Smooth muscle cell (in vitro differentiated cells): ENCODE measurements at regions not wholly inside any gene's neighbourhood (a gene's known extent, or its start where the extent isn't known, plus 50 kb on each side); places are given as distances from the start of the nearest gene placed in this dataset.

Experiments used
- DNase-seq: peaks from one replicate; lab custom pipeline; 2025; ENCODE audit not compliant: unreplicated experiment; lab: John Stamatoyannopoulos, UW
- H2AFZ ChIP-seq: fragments of 200-600 bp; sonication (generic); 2 replicates; pipeline ENCODE4 v1.6.0; 2016; ENCODE audit warnings: antibody characterized with exemption, low read depth, mild to moderate bottlenecking
- H3F3A ChIP-seq: fragments of 200-600 bp; sonication (generic); 2 replicates; pipeline ENCODE4 v1.6.0; 2017; ENCODE audit warnings: antibody characterized with exemption, low read depth
- H3K27ac ChIP-seq: fragments of 200-600 bp; sonication (generic); 2 replicates; pipeline ENCODE4 v1.5.1; 2016; ENCODE audit warnings: low read depth, mild to moderate bottlenecking
- H3K27me3 ChIP-seq: fragments of 200-600 bp; sonication (generic); 2 replicates; pipeline ENCODE4 v1.6.1; 2016; ENCODE audit warnings: low read depth, mild to moderate bottlenecking
- H3K36me3 ChIP-seq: fragments of 200-600 bp; sonication (generic); 2 replicates; pipeline ENCODE4 v1.5.1; 2016; ENCODE audit warnings: low read depth
- H3K4me1 ChIP-seq: fragments of 200-600 bp; sonication (generic); 2 replicates; pipeline ENCODE4 v1.5.1; 2016; ENCODE audit warnings: low read depth
- H3K4me2 ChIP-seq: fragments of 200-600 bp; sonication (generic); 2 replicates; pipeline ENCODE4 v1.6.0; 2016; ENCODE audit warnings: mild to moderate bottlenecking
- H3K4me3 ChIP-seq: fragments of 200-600 bp; sonication (generic); 2 replicates; pipeline ENCODE4 v1.5.1; 2016; ENCODE audit warnings: mild to moderate bottlenecking
- H3K79me2 ChIP-seq: fragments of 200-600 bp; sonication (generic); 2 replicates; pipeline ENCODE4 v1.6.0; 2016; ENCODE audit warnings: low read depth, mild to moderate bottlenecking
- H3K9ac ChIP-seq: fragments of 200-600 bp; sonication (generic); 2 replicates; pipeline ENCODE4 v1.6.0; 2016; ENCODE audit warnings: low read depth
- H3K9me3 ChIP-seq: fragments of 200-600 bp; sonication (generic); replicated peaks from 2 replicates; pipeline ENCODE4 v1.5.1; 2016; ENCODE audit warnings: low read depth
- H4K20me1 ChIP-seq: fragments of 200-600 bp; sonication (generic); 2 replicates; pipeline ENCODE4 v1.6.0; 2016; ENCODE audit warnings: low read depth
- CTCF ChIP-seq: fragments of 200-600 bp; sonication (generic); IDR thresholded peaks from 2 replicates; pipeline ENCODE4 v1.5.1; 2017; ENCODE audit warnings: borderline replicate concordance, mild to moderate bottlenecking, antibody characterized with exemption; ENCODE audit not compliant: insufficient read depth, poor library complexity, severe bottlenecking
- WGBS: methylation state at CpG from one replicate; pipeline ENCODE4 v1.1.7; 2016; ENCODE audit warnings: low lambda C conversion rate; 5-methylcytosine and 5-hydroxymethylcytosine counted together

GRCh38 chr22:48075604-48076003, 1313.2 kb downstream of the TBC1D22A start:
- no peaks in the 10 kb centered on the region for H3F3A ChIP-seq
- WGBS: 96% methylated on average over 5 of the region's 5 CpGs
- peaks cover 8% of the 10 kb centered on the region for H3K4me1 ChIP-seq
- H3K27ac ChIP-seq: no peak overlapping the region
- peaks cover 3% of the 10 kb centered on the region for H3K27me3 ChIP-seq
- H3K36me3 ChIP-seq: no peaks in the 10 kb centered on the region
- no peaks in the 10 kb centered on the region for H4K20me1 ChIP-seq
- H3K4me3 ChIP-seq: no peak overlapping the region
- H2AFZ ChIP-seq: no peak overlapping the region
- H3K79me2 ChIP-seq: no peaks in the 10 kb centered on the region
- H3K4me2 ChIP-seq: peak overlapping the region; percentile 22
- no peaks in the 10 kb centered on the region for H3K9me3 ChIP-seq
- DNase-seq: no peak
- H3K9ac ChIP-seq: no peak overlapping the region
- no peak for TF ChIP-seq CTCF

- Histone ChIP-seq H3K27ac (no peak overlapping the region), H3K27me3 (no peaks in the 10 kb centered on the region), H3F3A (no peaks in the 10 kb centered on the region), H3K4me1 (peaks cover 8% of the 10 kb centered on the region), H3K9me3 (no peaks in the 10 kb centered on the region), H3K4me3 (no peak overlapping the region), H3K79me2 (no peaks in the 10 kb centered on the region), H3K9ac (no peak overlapping the region), H3K4me2 (no peak overlapping the region), H3K36me3 (no peaks in the 10 kb centered on the region), H4K20me1 (no peaks in the 10 kb centered on the region), H2AFZ (no peak overlapping the region)
- TF ChIP-seq CTCF: no peak
- 45% methylated on average over 6 of the region's 6 CpGs for WGBS
- no peak for DNase-seq
These were observed 1310.3 kb downstream of the TBC1D22A start for GRCh38 chr22:48072777-48073176.

GRCh38 chr22:48071828-48072227, 1309.4 kb downstream of the TBC1D22A start:
- no peak overlapping the region for H3K4me2 ChIP-seq
- no peaks in the 10 kb centered on the region for H3K79me2 ChIP-seq
- H3K9ac ChIP-seq: no peak overlapping the region
- no peaks in the 10 kb centered on the region for H3K9me3 ChIP-seq
- WGBS: 83% methylated on average over 7 of the region's 7 CpGs
- no peak overlapping the region for H3K27ac ChIP-seq
- peaks cover 6% of the 10 kb centered on the region for H3K4me1 ChIP-seq
- no peaks in the 10 kb centered on the region for H3F3A ChIP-seq
- H3K36me3 ChIP-seq: no peaks in the 10 kb centered on the region
- no peaks in the 10 kb centered on the region for H4K20me1 ChIP-seq
- DNase-seq: no peak
- no peaks in the 10 kb centered on the region for H3K27me3 ChIP-seq
- no peak for TF ChIP-seq CTCF
- no peak overlapping the region for H3K4me3 ChIP-seq
- no peak overlapping the region for H2AFZ ChIP-seq

GRCh38 chr22:48071305-48071704, 1308.9 kb downstream of the TBC1D22A start:
- Histone ChIP-seq H3F3A (no peaks in the 10 kb centered on the region), H2AFZ (no peak overlapping the region), H4K20me1 (no peaks in the 10 kb centered on the region), H3K9me3 (no peaks in the 10 kb centered on the region), H3K27me3 (no peaks in the 10 kb centered on the region), H3K4me2 (no peak overlapping the region), H3K27ac (no peak overlapping the region), H3K36me3 (no peaks in the 10 kb centered on the region), H3K9ac (no peak overlapping the region), H3K79me2 (no peaks in the 10 kb centered on the region), H3K4me3 (no peak overlapping the region), H3K4me1 (peaks cover under 1% of the 10 kb centered on the region)
- WGBS: 86% methylated on average over 10 of the region's 10 CpGs
- no peak for DNase-seq
- TF ChIP-seq CTCF: no peak
